Astrocyte (in vitro differentiated cells and primary cell): ENCODE measurements at regions not wholly inside any gene's neighbourhood (a gene's known extent, or its start where the extent isn't known, plus 50 kb on each side); places are given as distances from the start of the nearest gene placed in this dataset.

ENCODE experiments used
- EZH2 ChIP-seq: IDR thresholded peaks from 2 replicates; pipeline ENCODE4 v1.6.1; 2012; ENCODE audit warnings: mild to moderate bottlenecking, low read length, inconsistent platforms; ENCODE audit not compliant: insufficient read depth
- TF ChIP-seq, protein P1 (sequence below): IDR thresholded peaks from 2 replicates; pipeline ENCODE4 v1.5.1; 2011; ENCODE audit warnings: low read depth, mild to moderate bottlenecking, inconsistent platforms, low read length, moderate library complexity; ENCODE audit not compliant: insufficient read depth

GRCh38 chr6:91082311-91082832 lies 495.5 kb upstream of the MAP3K7 start:
- no peak for TF ChIP-seq EZH2
- TF ChIP-seq, protein P1, sequence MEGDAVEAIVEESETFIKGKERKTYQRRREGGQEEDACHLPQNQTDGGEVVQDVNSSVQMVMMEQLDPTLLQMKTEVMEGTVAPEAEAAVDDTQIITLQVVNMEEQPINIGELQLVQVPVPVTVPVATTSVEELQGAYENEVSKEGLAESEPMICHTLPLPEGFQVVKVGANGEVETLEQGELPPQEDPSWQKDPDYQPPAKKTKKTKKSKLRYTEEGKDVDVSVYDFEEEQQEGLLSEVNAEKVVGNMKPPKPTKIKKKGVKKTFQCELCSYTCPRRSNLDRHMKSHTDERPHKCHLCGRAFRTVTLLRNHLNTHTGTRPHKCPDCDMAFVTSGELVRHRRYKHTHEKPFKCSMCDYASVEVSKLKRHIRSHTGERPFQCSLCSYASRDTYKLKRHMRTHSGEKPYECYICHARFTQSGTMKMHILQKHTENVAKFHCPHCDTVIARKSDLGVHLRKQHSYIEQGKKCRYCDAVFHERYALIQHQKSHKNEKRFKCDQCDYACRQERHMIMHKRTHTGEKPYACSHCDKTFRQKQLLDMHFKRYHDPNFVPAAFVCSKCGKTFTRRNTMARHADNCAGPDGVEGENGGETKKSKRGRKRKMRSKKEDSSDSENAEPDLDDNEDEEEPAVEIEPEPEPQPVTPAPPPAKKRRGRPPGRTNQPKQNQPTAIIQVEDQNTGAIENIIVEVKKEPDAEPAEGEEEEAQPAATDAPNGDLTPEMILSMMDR, result no peak
